ENCODE measurements at regions not wholly inside any gene's neighbourhood (a gene's known extent, or its start where the extent isn't known, plus 50 kb on each side); places are given as distances from the start of the nearest gene placed in this dataset.
"Not testable (repeated sequence)": the region's sequence is repeated elsewhere in the genome, so short reads cannot be mapped to it uniquely, and the experiment has no call there.

DNA sequence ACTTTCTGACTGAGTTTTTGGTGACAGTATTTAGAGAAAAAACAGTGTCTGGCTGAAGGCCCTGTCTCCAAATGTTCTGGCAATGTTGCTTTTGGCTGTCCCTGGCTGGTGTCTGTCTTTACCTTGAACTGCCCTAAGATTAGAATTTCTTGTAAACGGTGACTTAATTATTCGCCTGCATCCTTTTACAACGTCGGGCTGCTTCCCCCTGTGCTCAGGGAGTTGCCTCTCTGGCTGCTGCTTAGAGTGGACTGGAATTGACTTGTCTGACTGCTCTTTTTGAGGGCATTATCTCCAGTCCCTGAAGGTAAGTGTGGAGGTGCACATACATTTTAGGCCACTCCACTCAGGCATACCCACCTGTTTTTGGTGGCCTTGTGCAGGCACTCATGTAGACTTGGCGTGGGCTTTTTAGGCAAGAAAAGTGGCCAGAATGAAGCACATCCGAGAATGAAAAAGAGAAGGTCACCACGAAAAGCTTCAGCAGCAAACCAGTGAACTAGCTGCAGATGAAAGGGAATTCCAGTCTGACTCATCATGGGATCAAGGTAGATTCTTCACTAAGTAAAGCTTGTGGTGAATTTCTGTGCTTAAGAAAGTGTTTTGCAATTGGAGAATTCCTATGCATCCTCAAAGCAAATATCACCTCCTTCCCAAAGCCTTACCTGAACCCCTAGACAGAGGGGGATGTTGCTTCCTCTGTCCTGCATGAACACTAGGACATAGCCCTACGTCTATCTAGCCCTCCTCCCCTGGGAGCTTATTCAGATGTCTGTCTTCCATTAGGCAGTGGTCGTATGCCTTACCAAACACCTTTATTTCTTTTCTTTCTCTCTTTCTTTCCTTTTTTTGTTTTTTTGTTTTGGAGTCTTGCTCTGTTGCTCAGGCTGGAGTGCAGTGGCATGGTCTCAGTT lies 230.3 kb upstream of the TRIB2 start:
- no peak for DNase-seq

DNA sequence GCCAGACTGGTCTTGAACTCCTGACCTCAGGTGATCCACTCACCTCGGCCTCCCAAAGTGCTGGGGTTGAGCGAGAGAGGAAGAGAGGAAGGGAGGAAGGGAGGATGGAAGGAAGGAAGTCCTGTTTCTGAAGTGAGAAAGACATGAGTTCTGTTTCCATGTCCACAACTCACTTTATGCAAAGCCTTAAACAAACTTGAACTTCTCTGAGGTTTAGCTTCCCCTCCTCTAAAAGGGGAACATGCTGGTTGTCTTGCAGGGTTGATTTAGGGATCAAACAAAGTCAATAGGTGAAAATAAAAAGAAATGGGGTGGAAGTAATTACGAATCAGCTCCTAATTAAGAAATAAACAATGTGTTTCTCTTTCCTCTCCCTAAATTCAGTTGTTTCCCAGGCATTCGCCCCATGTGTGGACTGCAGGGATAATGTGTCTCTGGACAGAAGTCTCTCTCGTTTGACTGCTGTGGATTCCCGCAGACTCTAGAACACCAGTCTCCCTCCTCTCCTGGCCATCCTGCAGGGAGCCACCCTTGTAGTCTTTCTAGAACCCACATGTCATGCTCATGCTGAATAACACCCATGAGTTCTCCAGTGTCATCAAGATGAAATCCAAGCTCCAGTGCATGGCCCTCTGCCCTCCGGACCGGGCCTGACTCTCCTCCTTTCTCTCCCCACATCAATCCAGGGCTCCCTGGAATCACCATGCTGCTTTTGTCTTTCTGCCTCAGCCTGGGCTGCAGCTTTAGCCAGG lies 229.3 kb upstream of the TRIB2 start:
- no peak for DNase-seq

DNA sequence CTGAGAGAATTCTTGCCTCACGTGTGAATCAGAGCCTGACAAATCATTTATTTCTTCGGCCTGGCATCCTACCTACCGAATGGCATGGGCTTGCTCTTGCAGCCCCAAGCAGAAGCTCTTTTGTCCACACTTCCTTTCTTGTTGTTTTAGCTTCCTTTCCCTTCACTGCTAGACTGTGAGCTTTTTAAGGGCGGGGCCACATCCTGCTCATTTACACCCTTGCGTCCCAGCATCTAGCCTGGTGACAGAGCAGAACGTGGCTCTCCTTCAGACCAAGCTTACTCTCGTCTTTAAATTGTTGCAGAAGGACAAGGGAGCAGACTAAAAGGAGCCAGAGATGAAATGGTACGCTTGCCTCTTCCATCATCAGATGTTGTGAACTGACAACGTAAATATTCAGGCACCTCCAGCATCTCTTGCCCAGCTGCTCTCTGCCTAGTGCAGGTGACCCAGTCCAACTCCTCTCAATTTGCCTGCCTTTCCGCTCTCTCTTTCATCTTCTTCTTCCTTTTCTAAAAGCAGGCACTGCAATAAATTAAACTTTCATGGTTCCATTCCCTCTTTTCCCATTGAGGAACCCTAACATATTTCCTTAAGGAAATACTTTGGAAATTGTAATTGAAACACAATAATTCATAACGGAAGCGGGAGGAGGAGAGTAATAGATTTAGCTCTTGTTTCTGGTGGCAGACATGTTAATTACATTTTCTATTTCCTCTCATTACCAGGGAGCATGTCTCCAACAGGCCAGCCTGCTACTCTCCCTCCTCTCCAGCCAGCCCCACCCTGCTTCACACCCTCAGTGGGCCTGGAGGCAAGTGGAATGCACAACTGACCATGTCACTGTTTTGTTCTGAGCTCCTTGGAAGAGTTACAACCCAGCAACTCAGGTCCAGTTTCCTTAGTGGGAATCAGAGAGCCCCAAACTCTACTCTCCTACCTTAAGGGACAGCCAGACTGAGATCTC lies 228.1 kb upstream of the TRIB2 start:
- no peak for DNase-seq

GRCh38 chr2:12490641-12491040 lies 226.1 kb upstream of the TRIB2 start:
- no peak for DNase-seq

GRCh38 chr2:12492360-12492759 lies 224.4 kb upstream of the TRIB2 start:
- not testable (repeated sequence) for DNase-seq

GRCh38 chr2:12493031-12493513 lies 223.7 kb upstream of the TRIB2 start:
- no peak for DNase-seq

- no peak for DNase-seq
Observed at GRCh38 chr2:12495247-12495868, 221.4 kb upstream of the TRIB2 start.

GRCh38 chr2:12498286-12498685 lies 218.4 kb upstream of the TRIB2 start:
- DNase-seq: no peak

DNA sequence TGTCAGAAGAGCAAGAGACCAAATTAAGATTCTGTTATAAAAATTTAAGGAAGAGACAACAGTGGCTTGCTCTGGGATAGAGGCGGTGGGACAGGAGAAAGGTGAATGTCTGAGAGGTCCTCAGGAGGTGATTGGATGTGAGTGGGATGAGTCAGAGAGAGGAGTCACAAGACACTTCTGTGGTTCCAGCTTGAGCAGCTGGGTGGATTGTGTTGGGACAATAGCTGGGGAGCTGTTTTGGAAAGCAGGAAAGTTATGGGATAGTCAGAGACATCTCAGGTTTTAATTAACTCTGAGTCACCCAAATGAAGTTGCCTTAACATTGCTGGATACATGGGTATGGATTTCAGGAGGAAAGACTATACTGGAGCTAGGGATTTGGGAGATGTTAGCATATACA lies 218.0 kb upstream of the TRIB2 start:
- DNase-seq: no peak

GRCh38 chr2:12500899-12501298 lies 215.8 kb upstream of the TRIB2 start:
- no peak for DNase-seq

GRCh38 chr2:12501469-12502158 lies 215.1 kb upstream of the TRIB2 start:
- DNase-seq: no peak

- no peak for DNase-seq
Observed at GRCh38 chr2:12502759-12503158, 214.0 kb upstream of the TRIB2 start.

DNA sequence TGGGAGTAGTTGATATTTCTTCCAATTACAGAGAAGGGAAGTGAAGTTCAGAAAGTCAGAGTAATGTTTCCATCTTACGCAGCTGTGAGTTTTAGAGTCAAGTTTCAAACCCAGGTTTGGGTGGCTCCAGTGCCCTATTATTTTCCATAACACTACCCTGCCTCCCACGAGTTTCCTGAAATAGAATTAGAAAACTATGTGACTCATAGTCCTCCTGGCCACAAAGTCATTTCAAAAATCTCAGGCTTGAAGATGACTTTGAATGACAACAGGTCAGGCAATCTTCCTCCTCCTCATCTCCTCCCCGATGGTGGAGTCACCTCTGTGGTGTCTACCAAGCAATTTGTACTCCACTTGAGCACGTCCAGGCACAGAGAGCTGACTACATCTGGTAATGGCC lies 212.3 kb upstream of the TRIB2 start:
- DNase-seq: no peak

- no peak for DNase-seq
Observed at GRCh38 chr2:12506846-12507245, 209.9 kb upstream of the TRIB2 start.

- DNase-seq: no peak
Observed at GRCh38 chr2:12507295-12507694, 209.4 kb upstream of the TRIB2 start.

GRCh38 chr2:12510070-12510469 lies 206.7 kb upstream of the TRIB2 start:
- no peak for DNase-seq

GRCh38 chr2:12513339-12513738 lies 203.4 kb upstream of the TRIB2 start:
- no peak for DNase-seq

DNA sequence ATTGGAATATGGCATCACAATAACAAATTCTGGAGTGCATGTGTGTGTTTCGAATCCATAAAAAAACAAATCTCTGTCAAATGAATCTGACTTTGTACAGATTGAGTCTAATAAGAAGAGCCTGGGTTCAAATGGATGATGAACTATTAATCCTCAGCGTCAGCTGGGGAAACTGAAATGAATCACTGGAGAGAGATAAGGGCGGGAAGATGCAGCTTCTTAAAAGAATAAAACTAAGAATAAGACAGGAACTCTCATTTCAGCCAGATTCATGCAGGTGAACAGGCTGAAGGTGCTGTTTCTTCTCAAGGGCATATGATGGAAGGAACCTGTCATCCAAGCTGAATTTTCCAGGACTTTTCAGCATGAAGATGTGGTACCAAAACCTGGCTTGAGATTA lies 202.6 kb upstream of the TRIB2 start:
- no peak for DNase-seq

DNA sequence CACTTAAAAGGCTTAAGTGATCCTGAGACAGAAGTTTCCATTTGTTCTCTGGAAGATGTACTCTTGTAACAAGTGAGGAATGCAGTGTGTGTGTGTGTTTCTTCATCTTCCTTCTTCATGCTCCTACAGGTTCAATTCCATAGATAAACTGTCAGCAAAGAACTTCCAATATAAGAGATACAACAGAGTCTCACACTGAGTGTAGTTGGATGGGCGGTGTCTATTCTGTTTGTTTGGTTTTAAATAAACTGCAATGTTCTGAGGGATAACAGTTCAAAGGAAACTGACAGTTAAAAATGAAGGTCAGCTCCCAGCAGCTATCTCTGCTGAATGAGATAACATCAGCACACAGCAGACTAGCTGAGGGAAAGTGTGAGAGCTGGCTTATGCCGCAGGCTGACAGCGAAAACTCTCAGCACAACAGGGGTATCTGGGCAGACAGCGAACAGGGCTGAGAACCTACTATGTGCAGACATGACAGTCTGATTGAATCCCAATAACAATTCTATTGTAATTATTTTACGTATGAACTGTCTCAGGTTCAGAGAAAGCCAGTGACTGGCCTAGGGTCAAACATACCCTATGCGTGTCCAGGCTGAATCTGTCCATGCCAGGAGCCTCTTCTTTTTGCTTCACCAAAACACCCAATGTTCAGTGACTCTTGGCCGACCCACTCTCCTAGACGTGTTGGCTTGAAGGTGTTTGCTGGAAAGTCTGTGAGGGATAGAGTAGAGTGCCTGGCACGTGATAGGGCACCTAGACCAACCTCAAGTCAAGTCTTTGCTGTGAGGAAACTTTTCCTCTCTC lies 201.9 kb upstream of the TRIB2 start:
- no peak for DNase-seq

DNA sequence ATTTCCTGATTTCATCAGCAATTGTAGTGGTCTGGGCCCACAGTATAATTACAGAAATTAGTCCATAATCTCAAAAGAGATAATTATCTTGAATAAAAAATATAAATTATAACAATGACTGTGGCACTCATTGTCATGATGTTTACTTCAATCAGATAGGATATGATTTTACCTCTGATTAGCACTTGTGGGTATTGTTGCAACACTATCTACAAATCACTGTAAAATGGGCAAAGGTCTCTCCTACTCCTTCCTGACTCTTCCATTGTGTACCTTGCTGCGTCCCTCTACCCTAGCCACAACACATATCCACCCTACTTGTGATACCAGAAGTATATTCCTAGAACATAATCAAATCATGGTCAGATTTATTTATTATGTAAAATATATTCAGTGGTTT lies 200.9 kb upstream of the TRIB2 start:
- DNase-seq: no peak

Data from NCI-H2029 (cell line).